ENCODE measurements at regions not wholly inside any gene's neighbourhood (a gene's known extent, or its start where the extent isn't known, plus 50 kb on each side); places are given as distances from the start of the nearest gene placed in this dataset.

- no peak for DNase-seq
Measured at GRCh38 chr6:95071464-95071863, 505.9 kb upstream of the MANEA start.

DNA sequence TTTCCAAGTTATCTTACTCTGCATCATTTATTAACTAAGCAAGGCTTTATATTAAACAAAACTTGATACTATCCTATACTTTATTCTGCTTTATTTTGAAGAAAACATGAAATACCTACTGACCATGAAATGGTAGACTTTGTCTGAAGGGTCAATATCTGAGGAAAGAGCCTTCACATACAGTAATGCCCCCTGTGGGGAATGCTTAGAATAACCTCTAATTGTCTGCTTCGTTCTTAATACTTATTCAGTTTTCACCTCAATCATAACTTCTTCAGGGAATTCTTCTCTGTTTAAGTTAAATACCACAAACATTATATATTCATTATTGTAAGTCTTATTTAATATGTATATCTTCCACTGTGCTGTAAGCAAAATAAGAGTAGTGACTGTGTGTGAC is 498.9 kb upstream of the MANEA start:
- no peak for DNase-seq

DNA sequence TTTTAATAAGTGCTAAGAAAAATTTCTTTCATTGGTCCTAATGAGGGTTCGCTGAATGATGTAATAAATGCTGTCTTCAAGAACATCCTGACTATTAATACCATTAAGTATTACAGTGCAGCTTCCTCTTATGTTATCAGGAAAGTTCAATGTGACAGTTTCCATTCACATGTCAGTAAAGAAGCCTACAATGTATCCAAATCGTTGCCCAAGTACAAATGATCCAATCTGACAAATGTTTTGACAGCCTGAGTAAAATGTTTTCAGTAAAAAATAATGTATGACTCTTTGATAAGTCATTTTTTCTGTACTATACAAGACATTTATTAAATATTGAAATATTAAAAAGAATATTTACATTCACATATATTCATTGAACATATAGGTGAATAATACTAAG is 496.1 kb upstream of the MANEA start:
- no peak for DNase-seq

DNA sequence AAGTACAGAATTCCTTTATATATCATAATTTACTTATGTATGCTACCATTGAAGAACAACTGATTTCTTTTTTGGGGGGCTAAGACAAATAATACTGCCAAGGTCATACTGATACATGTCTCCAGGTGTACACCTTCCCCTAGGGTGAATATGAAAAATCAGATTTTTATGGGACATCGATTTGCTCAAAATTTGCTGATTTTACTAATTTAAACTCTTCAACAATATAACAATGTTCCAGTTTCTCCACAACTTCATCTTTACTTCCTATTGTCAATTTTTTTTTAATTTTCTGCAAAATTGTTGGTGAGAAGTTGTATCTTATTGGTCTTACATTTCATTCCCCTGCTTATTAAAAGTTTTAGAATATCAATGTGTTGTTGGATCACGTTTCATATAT is 495.4 kb upstream of the MANEA start:
- DNase-seq, result no peak

DNA sequence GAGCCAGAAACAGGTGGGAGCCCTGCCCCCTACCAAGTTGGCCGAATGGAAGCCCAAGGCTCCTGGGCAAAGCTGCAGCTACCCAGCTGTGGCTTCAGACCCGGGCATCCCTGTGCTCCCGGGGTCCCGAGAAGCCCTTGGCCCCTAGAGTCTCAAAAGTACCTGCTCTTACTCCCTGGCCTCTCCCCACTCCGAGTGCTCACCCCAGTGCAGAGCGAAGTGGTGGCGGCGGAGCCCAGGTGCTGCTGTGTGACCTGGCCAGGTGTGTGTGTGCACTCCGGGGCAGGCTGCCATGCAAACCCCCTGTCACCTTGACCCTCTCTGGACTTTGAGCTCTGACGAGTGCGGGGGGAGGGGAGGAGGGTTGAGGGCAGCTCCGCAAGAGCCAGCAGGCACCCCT is 493.8 kb upstream of the MANEA start:
- DNase-seq, result no peak

- no peak for DNase-seq
Measured at GRCh38 chr6:95084867-95085266, 492.5 kb upstream of the MANEA start.

GRCh38 chr6:95087394-95088097 is 489.8 kb upstream of the MANEA start:
- peak; percentile 13 for DNase-seq

GRCh38 chr6:95091823-95092436 is 485.4 kb upstream of the MANEA start:
- peak; percentile 66 for DNase-seq

- no peak for DNase-seq
Measured at GRCh38 chr6:95093154-95093553, 484.2 kb upstream of the MANEA start.

DNA sequence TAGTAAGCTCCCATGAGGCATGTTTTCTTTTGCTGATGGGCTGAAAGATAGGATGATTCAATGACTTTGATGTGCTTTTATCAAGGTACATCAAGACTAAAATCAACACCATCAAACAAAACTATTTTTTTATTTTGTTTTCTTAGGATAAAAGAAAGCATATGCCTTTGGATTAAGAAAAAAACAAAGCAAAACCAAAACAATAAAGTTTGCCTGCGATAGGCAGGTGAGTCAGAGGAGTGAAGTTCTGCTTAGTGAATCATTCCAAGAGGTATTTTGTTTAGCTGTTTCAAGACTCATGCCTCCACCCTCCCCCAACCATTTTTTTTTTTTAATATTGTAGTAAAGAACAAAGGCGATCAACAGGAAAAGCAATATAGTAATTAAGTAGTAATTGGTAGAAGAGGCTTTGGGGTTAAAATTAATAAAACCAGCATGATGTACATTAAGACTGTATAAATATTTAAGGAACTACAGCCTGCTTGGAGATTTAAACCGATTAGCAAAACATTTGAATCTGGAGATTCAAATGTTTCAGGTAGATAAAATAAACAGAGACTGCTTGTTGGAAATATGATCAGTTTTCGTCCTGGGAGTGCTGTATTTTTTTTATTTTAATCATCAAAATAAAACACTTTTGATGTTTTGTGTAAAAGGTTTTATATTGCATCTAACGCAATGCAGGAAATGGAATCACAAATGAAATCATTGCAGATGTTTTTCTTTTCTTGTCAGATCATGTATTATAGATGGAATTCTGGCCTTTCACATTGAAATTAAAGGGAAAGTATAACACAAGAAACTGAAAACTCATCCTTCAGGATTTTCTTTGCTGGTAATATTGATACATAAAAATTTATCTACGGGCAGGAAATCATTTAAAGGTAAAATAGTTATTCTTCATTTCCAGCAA is 482.3 kb upstream of the MANEA start:
- DNase-seq, result no peak

DNA sequence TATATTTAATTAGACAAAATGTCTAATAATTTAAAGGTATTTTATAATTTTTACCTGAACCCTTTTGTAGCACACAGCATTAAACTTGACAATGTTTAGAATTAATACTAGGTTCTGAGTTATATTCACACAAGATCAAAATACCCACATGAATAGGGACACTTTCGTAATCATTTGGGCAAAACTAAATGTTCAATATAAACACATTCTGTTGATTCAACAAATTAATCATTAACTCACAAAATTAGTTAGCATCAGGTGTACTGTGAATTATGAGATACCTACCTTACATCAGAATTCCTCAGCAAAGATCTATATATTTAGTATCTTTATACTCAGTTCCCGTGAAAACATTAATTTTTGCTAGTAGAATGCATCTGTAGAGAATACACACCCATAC is 481.5 kb upstream of the MANEA start:
- DNase-seq, result no peak

- no peak for DNase-seq
Measured at GRCh38 chr6:95099410-95099809, 477.9 kb upstream of the MANEA start.

GRCh38 chr6:95109212-95109611 is 468.1 kb upstream of the MANEA start:
- no peak for DNase-seq

DNA sequence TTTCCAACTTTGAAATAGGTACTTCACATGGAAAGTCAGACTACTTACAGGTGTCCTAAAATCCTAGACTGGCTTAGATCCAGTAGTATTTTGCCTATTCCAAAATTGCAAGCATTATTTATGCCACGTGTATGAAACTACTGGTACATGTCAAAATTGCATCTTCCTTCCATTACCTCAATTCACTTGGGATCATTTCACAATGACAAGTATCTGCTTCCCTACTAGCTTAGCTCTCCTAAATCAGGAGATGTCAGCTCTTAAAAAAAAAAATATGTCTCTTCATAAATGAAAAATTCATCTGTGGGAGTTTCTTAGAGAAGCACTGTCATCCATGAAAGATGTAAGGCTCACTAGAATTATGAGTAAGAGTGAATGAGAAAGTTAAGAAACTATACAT is 466.6 kb upstream of the MANEA start:
- DNase-seq, result no peak

DNA sequence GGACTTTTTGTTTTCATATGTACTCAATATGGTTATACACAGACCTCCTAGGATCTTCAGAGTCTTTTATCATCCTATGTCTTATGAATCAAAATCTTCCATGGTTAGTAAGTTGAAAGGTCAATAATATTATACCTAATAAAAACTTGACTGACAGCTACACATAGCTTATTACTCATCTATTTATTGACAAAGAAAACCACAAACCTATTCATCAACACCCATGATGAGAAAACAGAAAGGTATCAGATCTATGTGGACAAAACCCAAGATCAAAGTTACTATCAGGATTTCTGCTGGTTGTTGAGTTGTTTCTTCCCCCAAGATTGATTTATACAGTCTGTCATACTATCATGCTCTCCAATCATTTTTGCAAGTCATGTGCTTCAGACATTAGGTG is 460.1 kb upstream of the MANEA start:
- no peak for DNase-seq

DNA sequence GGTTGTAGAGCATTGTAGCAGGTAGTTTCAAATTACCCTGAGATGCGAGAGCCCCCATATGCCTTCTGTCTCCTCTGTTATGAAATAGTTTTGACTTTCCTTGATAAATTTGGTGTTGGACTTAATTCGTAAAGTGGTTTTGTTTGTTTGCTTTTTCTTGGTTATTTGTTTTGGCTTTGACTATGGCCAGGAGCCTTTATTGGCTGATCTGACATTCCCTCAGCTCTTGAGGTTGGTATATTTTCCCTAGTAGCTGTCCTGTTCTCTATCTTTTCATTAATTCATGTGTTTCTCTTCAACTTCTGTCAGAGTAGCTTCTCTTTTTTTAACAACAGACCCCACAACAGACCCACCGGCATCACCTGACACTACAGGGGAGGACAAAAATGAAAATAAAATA is 457.4 kb upstream of the MANEA start:
- no peak for DNase-seq

DNA sequence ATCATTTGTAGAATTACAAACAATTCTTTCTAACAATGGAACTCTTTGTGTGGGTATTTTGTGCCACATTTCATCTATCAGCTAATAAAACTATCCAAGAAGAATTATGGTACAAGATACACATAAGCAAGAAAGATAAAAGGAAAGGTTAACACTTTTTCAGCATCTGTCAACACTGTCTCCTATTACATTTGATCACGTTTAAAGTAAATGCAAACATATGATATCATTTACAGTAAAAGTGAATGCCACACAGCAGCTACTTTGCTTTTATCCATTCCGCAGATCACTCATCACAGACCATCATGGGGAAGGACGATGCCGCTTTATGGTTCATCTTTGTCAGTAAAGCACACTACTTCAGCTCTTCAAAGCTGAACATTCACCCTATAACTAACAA is 456.4 kb upstream of the MANEA start:
- no peak for DNase-seq

DNA sequence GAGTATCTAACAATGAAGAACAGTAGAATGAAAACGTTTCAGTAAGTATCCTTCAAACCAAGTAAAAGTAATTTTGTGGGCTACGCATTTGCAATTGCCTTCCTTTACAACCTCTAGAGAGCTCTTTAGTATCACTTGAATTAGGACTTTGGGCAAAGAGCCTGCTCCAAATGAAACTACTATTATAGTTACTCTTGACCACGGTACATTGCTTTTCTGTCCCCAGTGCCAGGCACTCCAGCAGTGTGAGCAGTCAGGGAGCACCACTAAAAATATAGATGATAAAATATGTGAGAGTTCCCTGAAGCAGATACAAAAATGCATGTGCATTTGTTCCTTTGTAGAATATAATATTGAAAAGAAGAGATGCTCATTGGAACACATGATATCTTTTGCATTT is 450.1 kb upstream of the MANEA start:
- no peak for DNase-seq

DNA sequence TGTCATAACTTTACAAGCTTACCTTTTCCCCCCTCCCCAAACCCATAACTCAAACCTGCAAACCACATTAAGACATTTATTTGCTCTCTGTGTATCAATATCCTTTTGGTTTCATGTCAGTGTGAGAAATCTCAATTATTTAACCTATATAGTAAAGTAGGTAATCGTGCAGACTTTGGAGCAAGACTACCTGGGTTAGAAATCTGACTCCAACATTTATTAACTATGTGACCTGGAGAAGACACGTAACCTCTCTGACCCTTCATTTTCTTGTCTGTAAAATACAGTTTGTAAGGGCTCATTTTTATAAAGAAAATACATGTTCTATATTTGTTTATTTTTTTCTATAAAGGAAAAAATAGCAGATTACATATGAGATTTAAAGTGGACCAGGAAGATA is 448.9 kb upstream of the MANEA start:
- DNase-seq, result no peak

DNA sequence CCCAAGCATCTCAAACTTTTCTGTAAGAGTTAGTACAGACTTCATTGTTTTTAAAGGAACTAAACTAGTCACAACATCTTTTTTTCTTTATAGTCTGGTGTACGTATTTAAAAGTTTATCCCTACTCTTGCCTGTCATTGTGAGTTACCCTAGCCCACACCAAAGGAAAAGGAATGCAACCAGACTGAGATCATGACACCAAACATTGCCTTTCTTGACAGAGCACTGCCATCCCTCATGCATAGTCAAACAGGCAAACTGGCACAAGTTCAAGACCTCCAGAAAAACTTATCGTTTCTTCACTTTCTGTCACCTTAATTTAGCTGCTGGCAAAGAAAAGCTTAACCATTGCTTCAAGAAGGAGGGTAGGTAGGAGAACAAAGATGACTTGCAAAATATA is 448.4 kb upstream of the MANEA start:
- no peak for DNase-seq

- peak; percentile 2 for DNase-seq
Measured at GRCh38 chr6:95133578-95133977, 443.8 kb upstream of the MANEA start.

GRCh38 chr6:95135182-95135581 is 442.2 kb upstream of the MANEA start:
- DNase-seq, result no peak

DNA sequence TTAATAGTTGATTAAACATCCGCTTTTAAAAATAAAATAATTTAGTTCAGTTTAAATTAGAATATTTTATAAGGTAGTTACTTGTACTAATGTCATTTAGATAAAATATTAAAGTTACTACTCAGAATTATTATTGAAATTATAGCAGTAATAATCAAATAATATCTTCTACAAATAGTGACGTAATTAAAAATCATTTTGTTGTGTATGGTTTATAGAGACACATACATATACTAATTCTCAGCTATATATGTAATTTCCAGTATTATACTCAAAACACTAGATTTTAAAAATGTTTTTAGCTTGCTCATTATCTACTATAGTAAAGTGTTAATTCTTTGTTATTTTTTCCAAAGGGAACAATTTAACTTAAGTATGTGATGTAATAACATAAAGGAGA is 435.2 kb upstream of the MANEA start:
- DNase-seq, result no peak

All from hematopoietic multipotent progenitor cell treated with erythropoietin and hydrocortisone succinate and interleukin-3 and kit ligand, for 6 days (in vitro differentiated cells).